Memory B cell (primary cell): ENCODE measurements at regions not wholly inside any gene's neighbourhood (a gene's known extent, or its start where the extent isn't known, plus 50 kb on each side); places are given as distances from the start of the nearest gene placed in this dataset.
"Not testable (repeated sequence)": the region's sequence is repeated elsewhere in the genome, so short reads cannot be mapped to it uniquely, and the experiment has no call there.

Experiments
- ATAC-seq: fragments of 150-1000 bp; cut with Tn5 transposase; 2 replicates; pipeline ENCODE4 v1.10.0; 2021; ENCODE audit warnings: low read depth, mild to moderate bottlenecking, moderate library complexity
- DNase-seq, 2 donors: peaks; one replicate each; pipeline ENCODE4 v3.0.0; 2022; ENCODE audit warnings: low spot score in 2 of 2
- H3K27ac Mint-ChIP-seq: one replicate; pipeline ENCODE4 v1.8.0; 2022; ENCODE audit warnings: mild to moderate bottlenecking, moderate library complexity, mixed read lengths
- H3K27me3 Mint-ChIP-seq: one replicate; pipeline ENCODE4 v1.8.0; 2022; ENCODE audit warnings: mixed read lengths
- H3K36me3 Mint-ChIP-seq: one replicate; pipeline ENCODE4 v1.8.0; 2022; ENCODE audit warnings: mild to moderate bottlenecking, mixed read lengths
- H3K4me1 Mint-ChIP-seq: one replicate; pipeline ENCODE4 v1.8.0; 2022; ENCODE audit warnings: mixed read lengths
- H3K4me3 Mint-ChIP-seq: one replicate; pipeline ENCODE4 v1.8.0; 2022; ENCODE audit warnings: mild to moderate bottlenecking, moderate library complexity, mixed read lengths
- H3K9me3 Mint-ChIP-seq: one replicate; pipeline ENCODE4 v1.8.0; 2022; ENCODE audit warnings: mixed read lengths

GRCh38 chr1:114242531-114243210 lies 89.0 kb upstream of the SYT6 start:
- not testable (repeated sequence) for ATAC-seq, H3K36me3 Mint-ChIP-seq, H3K4me3 Mint-ChIP-seq, H3K9me3 Mint-ChIP-seq, H3K27me3 Mint-ChIP-seq, H3K4me1 Mint-ChIP-seq, DNase-seq, H3K27ac Mint-ChIP-seq

DNA sequence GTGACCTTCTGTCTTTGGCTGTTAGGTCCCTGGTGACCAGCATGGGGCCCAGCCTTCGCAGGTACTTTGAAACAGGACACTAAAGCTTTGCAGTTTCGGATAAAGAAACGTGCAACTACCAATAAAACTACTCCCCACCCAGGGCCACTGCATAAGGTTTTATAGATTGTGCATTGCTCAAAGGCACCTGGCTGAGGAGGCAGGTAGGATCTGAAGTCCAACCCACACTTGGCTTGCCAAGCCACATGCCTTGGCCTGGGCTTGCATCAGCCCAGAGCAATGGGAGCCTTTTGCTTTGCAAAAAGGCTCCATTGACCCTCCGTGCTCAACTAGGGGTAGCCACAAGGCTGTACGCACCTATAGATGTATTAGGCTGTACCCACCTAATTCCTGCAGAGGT lies 84.4 kb upstream of the SYT6 start:
- H3K27me3 Mint-ChIP-seq = peaks cover 5% of the 10 kb centered on the region
- no peaks in the 10 kb centered on the region for H3K36me3 Mint-ChIP-seq
- DNase-seq (no peak), ATAC-seq (no peak)
- H3K27ac Mint-ChIP-seq = no peak overlapping the region
- no peaks in the 10 kb centered on the region for H3K9me3 Mint-ChIP-seq
- peaks cover 5% of the 10 kb centered on the region for H3K4me1 Mint-ChIP-seq
- no peak overlapping the region for H3K4me3 Mint-ChIP-seq

DNA sequence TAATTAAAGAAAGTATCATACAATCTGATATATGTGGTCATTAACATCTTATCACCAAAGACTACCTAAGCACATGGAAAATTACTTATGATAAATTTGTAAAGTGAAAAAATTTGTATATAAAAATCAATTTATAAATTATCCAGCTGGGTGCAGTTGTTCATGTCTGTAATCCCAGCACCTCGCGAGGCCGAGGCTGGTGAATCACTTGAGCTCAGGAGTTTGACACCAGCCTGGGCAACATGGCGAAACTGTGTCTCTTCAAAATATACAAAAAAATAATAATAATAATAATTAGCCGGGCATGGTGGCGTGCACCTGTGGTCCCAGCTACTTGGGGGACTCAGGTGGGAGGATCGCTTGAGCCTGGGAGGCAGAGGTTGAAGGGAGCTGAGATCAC lies 82.8 kb upstream of the SYT6 start:
- H3K9me3 Mint-ChIP-seq = no peaks in the 10 kb centered on the region
- H3K27me3 Mint-ChIP-seq = peaks cover 5% of the 10 kb centered on the region
- peaks cover 5% of the 10 kb centered on the region for H3K4me1 Mint-ChIP-seq
- H3K4me3 Mint-ChIP-seq = no peak overlapping the region
- H3K36me3 Mint-ChIP-seq = no peaks in the 10 kb centered on the region
- ATAC-seq = no peak
- no peak overlapping the region for H3K27ac Mint-ChIP-seq
- DNase-seq = no peak

DNA sequence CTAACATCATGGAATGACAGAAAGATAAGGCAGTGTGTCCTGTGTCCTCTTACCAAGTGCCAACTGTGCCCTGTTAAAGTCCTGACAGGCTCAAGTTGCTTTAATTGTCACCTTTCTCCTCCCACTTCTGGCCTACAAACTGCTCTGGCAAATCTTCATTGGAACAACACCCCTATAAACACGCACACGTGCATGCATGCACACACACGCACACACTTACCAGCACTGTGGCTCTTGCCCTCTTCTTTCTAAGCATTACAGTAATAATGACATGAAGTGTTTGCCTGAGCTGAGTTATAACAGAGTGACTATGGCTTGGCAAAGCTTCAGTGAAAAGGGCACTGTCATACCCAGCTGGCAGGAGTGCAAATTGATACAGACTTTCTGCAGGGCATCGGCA lies 82.3 kb upstream of the SYT6 start:
- Mint-ChIP-seq H3K36me3 (no peaks in the 10 kb centered on the region), H3K4me3 (no peak overlapping the region), H3K9me3 (no peaks in the 10 kb centered on the region), H3K27ac (no peak overlapping the region), H3K4me1 (peaks cover 5% of the 10 kb centered on the region), H3K27me3 (peaks cover 5% of the 10 kb centered on the region)
- no peak for ATAC-seq
- DNase-seq = no peak

DNA sequence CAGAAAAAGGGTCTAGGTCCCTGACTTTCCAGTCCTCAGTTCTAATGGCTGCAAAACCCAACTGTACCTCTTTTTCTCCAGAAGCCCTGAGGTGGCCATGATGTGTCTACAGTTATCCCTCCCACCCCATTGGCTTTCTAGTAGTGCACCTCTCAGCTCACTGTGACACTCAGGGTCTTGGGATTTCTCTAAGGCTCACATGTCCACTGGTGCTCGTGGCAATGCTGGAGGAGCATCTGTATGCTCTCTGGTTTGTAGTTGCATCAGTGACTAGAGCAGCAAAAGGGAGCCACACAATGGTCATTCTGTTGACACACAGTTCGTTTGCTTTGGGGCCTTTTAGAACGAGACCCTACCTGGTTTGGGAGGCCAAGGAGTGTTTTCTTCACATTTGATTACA lies 81.6 kb upstream of the SYT6 start:
- Mint-ChIP-seq H3K4me3 (no peak overlapping the region), H3K27me3 (peaks cover 8% of the 10 kb centered on the region), H3K4me1 (peaks cover 5% of the 10 kb centered on the region), H3K9me3 (no peaks in the 10 kb centered on the region), H3K27ac (no peak overlapping the region), H3K36me3 (no peaks in the 10 kb centered on the region)
- ATAC-seq (no peak), DNase-seq (no peak)

GRCh38 chr1:114234408-114235124 lies 80.9 kb upstream of the SYT6 start:
- Mint-ChIP-seq H3K9me3 (no peaks in the 10 kb centered on the region), H3K4me3 (no peak overlapping the region), H3K4me1 (peaks cover 5% of the 10 kb centered on the region), H3K27ac (no peak overlapping the region), H3K27me3 (peaks cover 10% of the 10 kb centered on the region), H3K36me3 (no peaks in the 10 kb centered on the region)
- DNase-seq (no peak), ATAC-seq (no peak)

DNA sequence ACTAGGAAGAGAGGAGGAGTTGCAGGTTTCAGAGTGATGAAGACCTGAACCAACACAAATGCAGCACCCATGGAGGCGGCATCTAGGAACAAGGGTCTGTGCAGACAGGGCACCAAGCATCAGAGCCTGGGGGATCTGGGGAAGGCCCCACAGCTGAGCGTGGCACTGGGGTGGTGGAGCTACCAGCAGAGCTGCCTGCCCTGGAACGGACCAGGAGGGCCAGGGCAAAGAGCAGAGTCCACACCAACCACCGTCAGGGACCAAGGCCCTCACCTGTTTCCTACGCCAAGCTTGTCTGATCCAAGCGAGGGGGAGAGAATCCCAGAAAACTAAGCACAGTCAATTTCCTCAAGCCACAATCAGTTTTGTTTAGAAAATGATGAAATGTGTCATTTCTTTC lies 79.0 kb upstream of the SYT6 start:
- no peak overlapping the region for H3K27ac Mint-ChIP-seq
- H3K9me3 Mint-ChIP-seq = no peaks in the 10 kb centered on the region
- peaks cover 5% of the 10 kb centered on the region for H3K4me1 Mint-ChIP-seq
- no peaks in the 10 kb centered on the region for H3K36me3 Mint-ChIP-seq
- DNase-seq = no peak
- H3K27me3 Mint-ChIP-seq = peaks cover 10% of the 10 kb centered on the region
- no peak overlapping the region for H3K4me3 Mint-ChIP-seq
- ATAC-seq = no peak

DNA sequence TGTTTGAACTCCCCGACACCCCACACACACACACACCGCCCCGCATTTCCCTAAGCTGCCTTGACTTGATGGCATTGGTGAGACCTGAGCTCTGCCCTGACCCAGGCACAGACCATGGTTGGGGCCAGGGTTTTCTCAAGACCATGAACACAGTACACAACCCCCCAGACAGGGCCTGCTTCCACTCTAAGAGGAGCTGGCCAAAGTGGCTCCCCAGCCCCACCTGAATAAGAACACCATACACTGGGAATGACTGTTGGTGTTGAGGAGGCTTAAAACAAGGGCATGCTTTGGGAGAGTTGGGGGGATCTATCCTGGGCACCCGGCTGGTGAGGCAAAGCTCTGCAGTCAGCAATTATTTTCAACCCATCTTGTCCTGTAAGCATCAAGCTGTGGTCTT lies 77.6 kb upstream of the SYT6 start:
- Mint-ChIP-seq H3K4me1 (peaks cover 5% of the 10 kb centered on the region), H3K27me3 (peaks cover 16% of the 10 kb centered on the region), H3K4me3 (no peak overlapping the region), H3K9me3 (no peaks in the 10 kb centered on the region), H3K27ac (no peak overlapping the region), H3K36me3 (no peaks in the 10 kb centered on the region)
- no peak for DNase-seq
- no peak for ATAC-seq

DNA sequence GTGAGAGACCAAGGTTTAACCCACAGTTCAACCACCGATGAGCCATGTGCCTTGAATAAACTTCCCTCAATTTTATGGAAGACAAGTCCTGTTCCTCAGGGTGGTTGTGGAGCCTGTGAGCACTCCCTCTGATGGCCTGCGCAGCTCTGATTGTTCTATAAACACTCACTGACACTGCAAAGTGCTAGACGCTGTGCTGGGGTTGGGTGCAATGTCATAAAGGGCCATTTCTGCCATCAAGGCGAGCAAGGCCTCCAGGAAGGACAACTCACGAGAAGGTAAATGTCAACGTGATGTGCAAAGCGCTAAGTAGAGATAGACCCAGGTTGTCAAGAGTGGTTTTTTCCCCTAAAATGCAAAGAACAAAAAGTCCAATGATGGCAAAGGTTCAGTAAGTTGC lies 75.7 kb upstream of the SYT6 start:
- peaks cover 2% of the 10 kb centered on the region for H3K4me1 Mint-ChIP-seq
- H3K9me3 Mint-ChIP-seq = no peaks in the 10 kb centered on the region

GRCh38 chr1:114227059-114227458 lies 73.4 kb upstream of the SYT6 start:
- no peak for DNase-seq
- Mint-ChIP-seq H3K36me3 (no peaks in the 10 kb centered on the region), H3K27me3 (peaks cover 14% of the 10 kb centered on the region), H3K4me3 (no peak overlapping the region), H3K27ac (no peak overlapping the region), H3K9me3 (no peaks in the 10 kb centered on the region), H3K4me1 (no peaks in the 10 kb centered on the region)
- ATAC-seq = no peak

More for the DNA sequence above, 75.7 kb upstream of the SYT6 start:
- H3K36me3 Mint-ChIP-seq = no peaks in the 10 kb centered on the region
- H3K27ac Mint-ChIP-seq = no peak overlapping the region
- H3K4me3 Mint-ChIP-seq = no peak overlapping the region
- DNase-seq (no peak), ATAC-seq (no peak)
- H3K27me3 Mint-ChIP-seq = peaks cover 14% of the 10 kb centered on the region

- no peak overlapping the region for H3K27ac Mint-ChIP-seq
- H3K36me3 Mint-ChIP-seq = no peaks in the 10 kb centered on the region
- peaks cover 9% of the 10 kb centered on the region for H3K27me3 Mint-ChIP-seq
These were observed 70.7 kb upstream of the SYT6 start for GRCh38 chr1:114224196-114224907.

DNA sequence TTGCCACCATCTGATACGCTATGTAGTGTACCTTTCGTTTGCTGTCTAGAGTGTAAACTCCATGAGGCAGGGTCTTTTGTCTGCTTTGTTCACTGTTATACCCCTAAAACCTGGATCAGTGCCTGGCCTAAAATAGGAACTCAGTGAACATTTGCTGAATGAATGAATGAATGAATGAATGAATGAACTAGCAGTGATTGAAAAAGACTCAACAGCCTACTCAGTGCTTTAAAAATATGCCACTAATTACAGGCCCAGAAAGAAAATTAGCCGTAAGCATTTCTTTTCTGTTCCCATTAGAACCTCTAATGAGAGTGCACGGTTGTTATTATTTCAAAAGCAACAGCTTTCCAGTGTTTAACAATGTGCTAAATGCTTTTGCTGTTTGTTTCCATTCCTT lies 69.3 kb upstream of the SYT6 start:
- H3K27me3 Mint-ChIP-seq = peaks cover 14% of the 10 kb centered on the region
- H3K9me3 Mint-ChIP-seq = no peaks in the 10 kb centered on the region
- no peak overlapping the region for H3K4me3 Mint-ChIP-seq
- peaks cover 5% of the 10 kb centered on the region for H3K4me1 Mint-ChIP-seq
- H3K36me3 Mint-ChIP-seq = no peaks in the 10 kb centered on the region
- H3K27ac Mint-ChIP-seq = no peak overlapping the region
- no peak for ATAC-seq
- no peak for DNase-seq

More at GRCh38 chr1:114224196-114224907, 70.7 kb upstream of the SYT6 start:
- no peaks in the 10 kb centered on the region for H3K4me1 Mint-ChIP-seq
- DNase-seq = no peak
- ATAC-seq = no peak
- H3K9me3 Mint-ChIP-seq = no peaks in the 10 kb centered on the region
- no peak overlapping the region for H3K4me3 Mint-ChIP-seq

GRCh38 chr1:114219172-114219868 lies 65.7 kb upstream of the SYT6 start:
- no peaks in the 10 kb centered on the region for H3K9me3 Mint-ChIP-seq
- DNase-seq (no peak), ATAC-seq (no peak)
- peaks cover 10% of the 10 kb centered on the region for H3K27me3 Mint-ChIP-seq
- H3K27ac Mint-ChIP-seq = no peak overlapping the region
- H3K4me1 Mint-ChIP-seq = peaks cover 5% of the 10 kb centered on the region
- H3K4me3 Mint-ChIP-seq = no peak overlapping the region
- no peaks in the 10 kb centered on the region for H3K36me3 Mint-ChIP-seq
